ENCODE measurements at regions not wholly inside any gene's neighbourhood (a gene's known extent, or its start where the extent isn't known, plus 50 kb on each side); places are given as distances from the start of the nearest gene placed in this dataset.

- DNase-seq: no peak
These were observed 52.5 kb upstream of the PITX2 start for GRCh38 chr4:110675426-110675825.

GRCh38 chr4:110676241-110676640 lies 53.4 kb upstream of the PITX2 start:
- no peak for DNase-seq

- DNase-seq: no peak
These were observed 55.8 kb upstream of the PITX2 start for GRCh38 chr4:110678517-110679227.

GRCh38 chr4:110680265-110680664 lies 57.4 kb upstream of the PITX2 start:
- no peak for DNase-seq

GRCh38 chr4:110681381-110681780 lies 58.5 kb upstream of the PITX2 start:
- DNase-seq: no peak

- DNase-seq: no peak
These were observed 59.4 kb upstream of the PITX2 start for GRCh38 chr4:110682311-110682710.

GRCh38 chr4:110683601-110684000 lies 60.7 kb upstream of the PITX2 start:
- DNase-seq: no peak

GRCh38 chr4:110702326-110702725 lies 79.4 kb upstream of the PITX2 start:
- DNase-seq: no peak

- no peak for DNase-seq
These were observed 82.0 kb upstream of the PITX2 start for GRCh38 chr4:110704748-110705439.

GRCh38 chr4:110705440-110705782 lies 82.5 kb upstream of the PITX2 start:
- DNase-seq: no peak

GRCh38 chr4:110710070-110710469 lies 87.2 kb upstream of the PITX2 start:
- no peak for DNase-seq

- DNase-seq: no peak
These were observed 89.6 kb upstream of the PITX2 start for GRCh38 chr4:110712486-110712885.

- DNase-seq: no peak
These were observed 107.4 kb upstream of the PITX2 start for GRCh38 chr4:110730318-110730717.

- DNase-seq: no peak
These were observed 111.0 kb upstream of the PITX2 start for GRCh38 chr4:110733901-110734300.

- DNase-seq: no peak
These were observed 112.8 kb upstream of the PITX2 start for GRCh38 chr4:110735686-110736085.

- DNase-seq: no peak
These were observed 115.1 kb upstream of the PITX2 start for GRCh38 chr4:110737931-110738330.

- DNase-seq: no peak
These were observed 119.3 kb upstream of the PITX2 start for GRCh38 chr4:110742143-110742542.

- DNase-seq: no peak
These were observed 125.2 kb upstream of the PITX2 start for GRCh38 chr4:110748071-110748470.

GRCh38 chr4:110751183-110751582 lies 128.3 kb upstream of the PITX2 start:
- DNase-seq: no peak

- DNase-seq: no peak
These were observed 129.1 kb upstream of the PITX2 start for GRCh38 chr4:110751986-110752385.

- DNase-seq: no peak
These were observed 130.6 kb upstream of the PITX2 start for GRCh38 chr4:110753466-110753865.

- no peak for DNase-seq
These were observed 131.8 kb upstream of the PITX2 start for GRCh38 chr4:110754716-110755115.

- no peak for DNase-seq
These were observed 146.7 kb upstream of the PITX2 start for GRCh38 chr4:110769578-110769977.

GRCh38 chr4:110770353-110770752 lies 147.5 kb upstream of the PITX2 start:
- no peak for DNase-seq

GRCh38 chr4:110778521-110778920 lies 155.6 kb upstream of the PITX2 start:
- DNase-seq: no peak
